Prostate gland (tissue), 2 donors: ENCODE measurements at regions not wholly inside any gene's neighbourhood (a gene's known extent, or its start where the extent isn't known, plus 50 kb on each side); places are given as distances from the start of the nearest gene placed in this dataset.

Source experiments
- CTCF ChIP-seq, 4 experiments: fragments of 200-600 bp in 2 of 4; fragments of 450-650 bp in 2 of 4; sonication (generic) in 2 of 4; IDR thresholded peaks; 1 replicate in 3 of 4; 2 replicates in 1 of 4; pipeline ENCODE4 v1.5.1; 2016 to 2019; ENCODE audit warnings: antibody characterized with exemption in 4 of 4, mild to moderate bottlenecking in 2 of 4, moderate library complexity in 2 of 4
- POLR2A ChIP-seq: fragments of 450-650 bp; IDR thresholded peaks from one replicate; pipeline ENCODE4 v1.6.1; 2016; ENCODE audit warnings: antibody characterized with exemption, mild to moderate bottlenecking
- POLR2AphosphoS5 ChIP-seq: sonication (generic); formaldehyde crosslinking; IDR thresholded peaks from one replicate; pipeline ENCODE4 v1.6.1; 2017; ENCODE audit warnings: antibody characterized with exemption

- TF ChIP-seq POLR2A: no peak
- TF ChIP-seq CTCF (IDR thresholded peaks at IDR 0.05): no peak
- TF ChIP-seq POLR2AphosphoS5: no peak
These were observed 1299.3 kb downstream of the TBC1D22A start for GRCh38 chr22:48061726-48062125.
